Lower leg skin (tissue), 4 donors: ENCODE measurements at regions not wholly inside any gene's neighbourhood (a gene's known extent, or its start where the extent isn't known, plus 50 kb on each side); places are given as distances from the start of the nearest gene placed in this dataset.

Source experiments
- DNase-seq, 2 donors: peaks; one replicate each; pipeline ENCODE4 v3.0.0-alpha.2; 2019; ENCODE audit warnings: low spot score in 2 of 2
- H3K4me3 ChIP-seq: fragments of 200-600 bp; sonication (generic); 2 replicates; pipeline ENCODE4 v1.5.1; 2017; ENCODE audit warnings: mild to moderate bottlenecking, low read depth; ENCODE audit not compliant: poor library complexity, severe bottlenecking
- CTCF ChIP-seq, 3 donors: fragments of 450-650 bp; IDR thresholded peaks; one replicate each; pipeline ENCODE4 v1.5.1; 2016; ENCODE audit warnings: antibody characterized with exemption in 3 of 3, mild to moderate bottlenecking in 3 of 3, moderate library complexity in 2 of 3
- POLR2A ChIP-seq, 2 donors: fragments of 450-650 bp; IDR thresholded peaks; one replicate each; pipeline ENCODE4 v1.6.1; 2016 to 2017; ENCODE audit warnings: antibody characterized with exemption in 2 of 2, mild to moderate bottlenecking in 1 of 2, moderate library complexity in 1 of 2
- WGBS, 2 donors: methylation state at CpG; one replicate each; pipeline ENCODE4 v1.1.5; 2018; 5-methylcytosine and 5-hydroxymethylcytosine counted together
- intact Hi-C: fragments of 100-400 bp; cut with DNase I; formaldehyde crosslinking; loops from one replicate; pipeline ENCODE4 v1.15.0; 2023; ENCODE audit warnings: low total_unique reads

GRCh38 chr5:18027241-18027867, 393.1 kb downstream of the TAF11L14 start:
- no peak overlapping the region for H3K4me3 ChIP-seq
- TF ChIP-seq CTCF (IDR thresholded peaks at IDR 0.05) (no peak), POLR2A (IDR thresholded peaks at IDR 0.05) (no peak)
- DNase-seq: no peak
- intact Hi-C loops: no loop called here

- intact Hi-C loops: no loop called here
- 68 to 74% methylated on average over 1 of the region's 1 CpG for whole genome bisulfite sequencing, 2 donors
- DNase-seq: no peak
- TF ChIP-seq POLR2A (IDR thresholded peaks at IDR 0.05): no peak
- TF ChIP-seq CTCF (IDR thresholded peaks at IDR 0.05): no peak
- no peak overlapping the region for H3K4me3 ChIP-seq
Observed at GRCh38 chr5:18028036-18028435, 393.8 kb downstream of the TAF11L14 start.

- TF ChIP-seq POLR2A (IDR thresholded peaks at IDR 0.05): no peak
- TF ChIP-seq CTCF (IDR thresholded peaks at IDR 0.05): no peak
- 83 to 89% methylated on average over 4 of the region's 4 CpGs for WGBS, 2 donors
- intact Hi-C loops: no loop called here
- no peak overlapping the region for H3K4me3 ChIP-seq
- no peak for DNase-seq
Observed at GRCh38 chr5:18032744-18033143, 398.5 kb downstream of the TAF11L14 start.

- no peak overlapping the region for H3K4me3 ChIP-seq
- intact Hi-C loops: no loop called here
- DNase-seq: no peak
- 83% methylated on average over 2 of the region's 2 CpGs for WGBS, 2 donors
- TF ChIP-seq POLR2A (IDR thresholded peaks at IDR 0.05) (no peak), CTCF (IDR thresholded peaks at IDR 0.05) (no peak)
Observed at GRCh38 chr5:18036531-18036930, 402.3 kb downstream of the TAF11L14 start.

- intact Hi-C loops: no loop called here
- no peak overlapping the region for H3K4me3 ChIP-seq
- no peak for TF ChIP-seq POLR2A (IDR thresholded peaks at IDR 0.05)
- TF ChIP-seq CTCF (IDR thresholded peaks at IDR 0.05): no peak
- no peak for DNase-seq
- WGBS, 2 donors: 86 to 96% methylated on average over 2 of the region's 2 CpGs
Observed at GRCh38 chr5:18037718-18038117, 403.5 kb downstream of the TAF11L14 start.

GRCh38 chr5:18043344-18043743, 409.1 kb downstream of the TAF11L14 start:
- intact Hi-C loops: no loop called here
- 55 to 84% methylated on average over 1 of the region's 1 CpG for WGBS, 2 donors
- H3K4me3 ChIP-seq: no peak overlapping the region
- TF ChIP-seq CTCF (IDR thresholded peaks at IDR 0.05) (no peak), POLR2A (IDR thresholded peaks at IDR 0.05) (no peak)
- no peak for DNase-seq
